ENCODE measurements at regions not wholly inside any gene's neighbourhood (a gene's known extent, or its start where the extent isn't known, plus 50 kb on each side); places are given as distances from the start of the nearest gene placed in this dataset.

DNA sequence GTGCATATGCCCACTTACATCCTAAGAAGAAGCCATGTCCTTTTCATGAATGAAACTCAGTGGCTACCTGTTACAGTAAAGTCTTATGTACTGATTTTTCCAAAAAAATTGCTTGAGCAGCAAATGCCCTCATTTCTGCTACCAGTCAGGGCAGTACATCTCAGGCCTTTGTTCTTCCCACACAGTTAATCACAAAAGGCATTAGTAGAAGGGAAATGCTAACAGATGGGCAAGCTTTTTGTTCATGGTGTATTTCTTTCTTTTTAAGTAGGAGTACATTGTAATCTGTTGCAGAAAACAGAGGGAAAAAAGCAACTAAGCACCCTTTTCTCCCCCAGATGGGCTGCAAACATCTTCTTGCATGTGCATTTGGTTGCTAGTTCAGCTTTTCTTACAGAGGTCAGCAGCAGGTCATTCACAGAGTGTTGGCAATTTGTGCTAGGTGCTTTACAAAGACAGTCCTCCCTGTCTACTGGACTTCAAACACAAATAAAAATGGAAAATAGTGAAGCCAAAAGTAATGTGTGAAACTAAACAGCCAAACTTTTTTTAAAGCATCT is 373.4 kb downstream of the PRDM5 start:
- Histone ChIP-seq H3K27ac (no peak overlapping the region), H3K36me3 (no peaks in the 10 kb centered on the region), H3K27me3 (no peaks in the 10 kb centered on the region), H3K4me3 (no peak overlapping the region), H3K9ac (ENCODE audit: low read depth in 2 of 2, low read length in 2 of 2) (no peak overlapping the region), H3K4me1 (no peaks in the 10 kb centered on the region), H3K9me3 (no peaks in the 10 kb centered on the region)
- TF ChIP-seq, protein P1, sequence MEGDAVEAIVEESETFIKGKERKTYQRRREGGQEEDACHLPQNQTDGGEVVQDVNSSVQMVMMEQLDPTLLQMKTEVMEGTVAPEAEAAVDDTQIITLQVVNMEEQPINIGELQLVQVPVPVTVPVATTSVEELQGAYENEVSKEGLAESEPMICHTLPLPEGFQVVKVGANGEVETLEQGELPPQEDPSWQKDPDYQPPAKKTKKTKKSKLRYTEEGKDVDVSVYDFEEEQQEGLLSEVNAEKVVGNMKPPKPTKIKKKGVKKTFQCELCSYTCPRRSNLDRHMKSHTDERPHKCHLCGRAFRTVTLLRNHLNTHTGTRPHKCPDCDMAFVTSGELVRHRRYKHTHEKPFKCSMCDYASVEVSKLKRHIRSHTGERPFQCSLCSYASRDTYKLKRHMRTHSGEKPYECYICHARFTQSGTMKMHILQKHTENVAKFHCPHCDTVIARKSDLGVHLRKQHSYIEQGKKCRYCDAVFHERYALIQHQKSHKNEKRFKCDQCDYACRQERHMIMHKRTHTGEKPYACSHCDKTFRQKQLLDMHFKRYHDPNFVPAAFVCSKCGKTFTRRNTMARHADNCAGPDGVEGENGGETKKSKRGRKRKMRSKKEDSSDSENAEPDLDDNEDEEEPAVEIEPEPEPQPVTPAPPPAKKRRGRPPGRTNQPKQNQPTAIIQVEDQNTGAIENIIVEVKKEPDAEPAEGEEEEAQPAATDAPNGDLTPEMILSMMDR (IDR thresholded peaks at IDR 0.05) = no peak
- intact Hi-C loops (cut with DNase I) = no loop called here
- no peak for DNase-seq

DNA sequence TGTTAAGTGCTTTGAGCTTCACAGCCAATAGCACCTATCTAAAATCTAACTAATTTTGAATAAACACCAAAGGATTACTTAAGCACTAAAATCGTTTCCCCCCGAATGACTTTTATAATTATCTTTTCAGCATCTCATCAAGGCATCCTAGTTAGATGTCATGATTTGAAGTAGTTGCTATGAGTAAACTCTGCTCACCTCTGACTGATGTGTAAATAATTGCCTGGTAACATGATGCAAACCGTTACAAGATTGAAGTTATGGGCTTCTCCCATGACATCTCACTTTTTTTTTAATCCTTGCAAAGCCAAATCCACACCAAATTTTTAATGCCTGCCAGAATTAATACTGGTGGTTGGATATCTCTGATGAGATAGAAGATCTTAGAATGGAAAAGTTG is 377.1 kb downstream of the PRDM5 start:
- H3K4me1 ChIP-seq = no peaks in the 10 kb centered on the region
- H3K4me3 ChIP-seq = no peak overlapping the region
- no peaks in the 10 kb centered on the region for H3K9me3 ChIP-seq
- intact Hi-C loops (cut with DNase I) = no loop called here
- H3K27me3 ChIP-seq = no peaks in the 10 kb centered on the region
- no peaks in the 10 kb centered on the region for H3K36me3 ChIP-seq
- H3K9ac ChIP-seq (ENCODE audit: low read depth in 2 of 2, low read length in 2 of 2) = no peak overlapping the region
- H3K27ac ChIP-seq = no peak overlapping the region
- no peak for DNase-seq
- TF ChIP-seq, protein P1 (IDR thresholded peaks at IDR 0.05) = no peak

DNA sequence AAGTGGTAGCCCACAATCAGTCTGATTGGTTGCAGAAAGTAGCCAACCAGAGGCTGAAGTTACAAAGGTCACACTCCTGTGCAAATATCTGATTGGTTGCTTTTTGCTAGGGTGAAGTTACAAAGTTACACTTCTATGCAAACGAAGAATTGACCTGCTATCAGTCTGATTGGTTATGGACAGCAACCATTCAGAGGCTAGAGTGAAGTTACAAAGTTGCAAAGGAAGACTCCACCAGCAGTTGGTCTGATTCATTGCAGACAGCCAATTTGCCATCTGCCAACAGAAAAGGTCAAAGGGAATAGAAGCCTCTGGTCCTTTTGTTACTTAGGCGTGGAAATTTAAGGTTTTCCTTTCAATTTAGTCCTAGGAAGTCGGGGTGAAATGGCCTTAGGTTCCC is 377.7 kb downstream of the PRDM5 start:
- Histone ChIP-seq H3K4me1 (no peaks in the 10 kb centered on the region), H3K9me3 (no peaks in the 10 kb centered on the region), H3K9ac (ENCODE audit: low read depth in 2 of 2, low read length in 2 of 2) (no peak overlapping the region), H3K27me3 (no peaks in the 10 kb centered on the region), H3K36me3 (no peaks in the 10 kb centered on the region), H3K4me3 (no peak overlapping the region), H3K27ac (no peak overlapping the region)
- DNase-seq = no peak
- intact Hi-C loops (cut with DNase I) = no loop called here
- TF ChIP-seq, protein P1 (IDR thresholded peaks at IDR 0.05) = no peak

DNA sequence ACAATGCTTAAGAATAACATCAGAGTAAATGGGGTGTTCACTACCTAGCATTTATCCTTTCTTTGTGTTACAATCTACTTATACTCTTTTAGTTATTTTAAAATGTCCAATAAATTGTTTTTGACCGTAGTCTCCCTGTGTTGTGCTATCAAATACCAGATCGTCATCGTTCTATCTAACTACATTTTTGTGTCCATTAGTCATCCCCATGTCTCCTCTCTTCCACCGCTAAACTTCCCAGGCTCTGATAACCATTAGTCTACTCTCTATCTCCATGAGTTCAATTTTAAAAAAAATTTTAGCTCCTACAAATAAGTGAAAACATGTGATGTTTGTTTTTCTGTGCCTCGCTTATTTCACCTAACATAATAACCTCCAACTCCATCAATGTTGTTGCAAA is 381.9 kb downstream of the PRDM5 start:
- Histone ChIP-seq H3K4me3 (no peak overlapping the region), H3K9ac (ENCODE audit: low read depth in 2 of 2, low read length in 2 of 2) (no peak overlapping the region), H3K36me3 (no peaks in the 10 kb centered on the region), H3K27me3 (no peaks in the 10 kb centered on the region), H3K4me1 (no peaks in the 10 kb centered on the region), H3K27ac (no peak overlapping the region), H3K9me3 (no peaks in the 10 kb centered on the region)
- DNase-seq = no peak
- TF ChIP-seq, protein P1 (IDR thresholded peaks at IDR 0.05) = no peak
- intact Hi-C loops (cut with DNase I) = no loop called here

DNA sequence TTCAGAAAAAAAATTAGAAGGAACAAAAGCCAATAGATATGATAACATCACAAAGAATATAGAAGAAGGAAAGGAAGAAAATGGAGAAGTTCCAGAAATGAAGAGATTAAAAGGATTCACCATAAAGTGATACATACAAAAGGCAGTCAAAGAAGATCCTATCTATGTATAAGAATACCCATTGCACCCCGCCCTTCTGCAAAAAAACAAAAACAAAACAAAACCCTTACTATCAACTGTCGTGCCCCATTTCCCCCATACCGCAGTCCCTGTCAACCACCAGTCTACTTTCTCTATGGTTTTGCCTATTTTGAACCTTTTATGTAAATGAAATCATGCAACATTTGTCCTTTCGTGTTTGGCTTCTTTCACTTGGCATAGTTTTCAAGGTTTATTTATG is 385.6 kb downstream of the PRDM5 start:
- no peak overlapping the region for H3K4me3 ChIP-seq
- H3K27ac ChIP-seq = no peak overlapping the region
- no peaks in the 10 kb centered on the region for H3K4me1 ChIP-seq
- TF ChIP-seq, protein P1 (IDR thresholded peaks at IDR 0.05) = no peak
- H3K27me3 ChIP-seq = no peaks in the 10 kb centered on the region
- H3K9me3 ChIP-seq = no peaks in the 10 kb centered on the region
- intact Hi-C loops (cut with DNase I) = no loop called here
- H3K36me3 ChIP-seq = no peaks in the 10 kb centered on the region
- DNase-seq = no peak
- H3K9ac ChIP-seq (ENCODE audit: low read depth in 2 of 2, low read length in 2 of 2) = no peak overlapping the region
